Stimulated activated CD4-positive, alpha-beta T cell treated with anti-CD3 and anti-CD28 coated beads, TNF-alpha, amount 100 ng/mL, for 48 hours (primary cell): ENCODE measurements at regions not wholly inside any gene's neighbourhood (a gene's known extent, or its start where the extent isn't known, plus 50 kb on each side); places are given as distances from the start of the nearest gene placed in this dataset.
"Not testable (repeated sequence)": the region's sequence is repeated elsewhere in the genome, so short reads cannot be mapped to it uniquely, and the experiment has no call there.

Experiments
- DNase-seq, 3 donors: peaks; one replicate each; pipeline ENCODE4 v3.0.0-alpha.2; 2020; ENCODE audit warnings: low read depth in 3 of 3

DNA sequence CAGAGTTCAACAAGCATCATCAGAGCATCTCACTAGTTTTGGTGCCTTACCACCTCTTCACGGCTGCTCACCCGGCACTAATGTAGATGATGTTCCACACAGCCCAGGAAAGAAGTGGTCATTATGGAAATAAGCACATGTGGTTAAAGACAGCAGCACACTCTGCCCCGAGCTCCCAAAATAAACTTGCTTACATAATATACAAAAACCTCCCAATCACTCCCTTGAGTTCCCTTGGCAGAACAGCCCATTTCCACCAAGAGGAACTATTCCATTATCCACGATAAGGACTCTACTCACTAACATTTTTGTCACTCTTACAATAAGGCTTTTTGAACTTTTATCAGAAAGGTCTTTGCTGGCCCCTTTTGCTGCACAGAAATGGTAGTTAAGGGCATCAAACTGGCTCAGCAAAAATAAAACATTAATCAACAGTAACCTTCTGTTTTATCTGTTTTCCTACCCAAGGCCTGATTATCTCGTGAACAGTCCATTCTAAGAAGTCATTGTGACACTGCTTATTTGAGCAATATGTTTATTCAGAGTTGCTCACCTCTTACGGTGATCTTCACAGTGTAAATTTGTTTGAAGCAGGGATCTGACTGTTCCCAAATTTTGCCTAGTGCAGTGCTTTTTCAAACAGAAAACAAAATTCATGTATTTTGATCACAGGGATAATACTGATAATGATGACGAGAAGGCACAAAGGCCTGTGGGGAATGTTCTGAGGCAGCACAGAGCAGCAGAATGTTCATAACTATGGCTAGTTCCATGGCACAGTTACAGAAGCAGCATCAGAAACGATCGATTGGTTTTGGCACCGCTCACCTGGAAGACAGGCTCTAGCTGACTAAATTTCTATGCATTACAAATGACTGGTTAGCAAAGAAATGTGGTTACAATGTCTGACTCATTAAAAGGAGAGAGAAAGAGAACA is 399.8 kb upstream of the PIK3R1 start:
- no peak for DNase-seq

DNA sequence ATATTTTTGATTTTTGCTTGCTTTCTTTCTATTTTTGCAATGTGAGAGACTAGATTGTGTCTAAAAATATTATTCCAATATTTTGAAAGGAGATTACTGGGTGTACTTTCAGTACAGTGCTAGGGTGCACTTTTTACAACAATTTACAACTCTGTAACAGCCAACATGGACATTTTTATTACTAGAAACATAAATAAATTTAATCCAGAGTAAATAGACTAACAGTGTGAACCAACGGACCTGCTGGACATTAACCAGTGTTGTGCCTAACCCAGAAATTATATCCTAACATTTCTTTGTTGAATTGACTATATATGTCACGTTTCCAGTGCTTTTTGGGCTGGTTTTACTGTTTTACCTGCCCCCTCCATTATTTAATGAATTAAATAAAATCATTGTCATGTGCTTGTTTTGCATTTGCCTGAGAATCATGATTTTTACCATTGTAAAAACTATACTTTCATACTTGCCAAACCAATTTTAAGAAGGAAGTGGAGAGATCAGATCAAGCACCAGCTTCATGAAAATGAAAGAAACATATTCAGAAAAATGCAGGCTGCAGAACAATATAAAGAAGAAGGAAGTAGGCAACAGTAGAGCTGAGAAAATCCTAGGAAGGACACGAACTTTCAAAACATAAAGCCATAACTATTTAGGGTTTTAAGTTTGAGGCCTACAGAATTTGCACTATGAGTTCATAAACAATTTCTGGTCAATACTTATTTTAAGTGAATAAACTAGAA is 400.8 kb upstream of the PIK3R1 start:
- DNase-seq = no peak

DNA sequence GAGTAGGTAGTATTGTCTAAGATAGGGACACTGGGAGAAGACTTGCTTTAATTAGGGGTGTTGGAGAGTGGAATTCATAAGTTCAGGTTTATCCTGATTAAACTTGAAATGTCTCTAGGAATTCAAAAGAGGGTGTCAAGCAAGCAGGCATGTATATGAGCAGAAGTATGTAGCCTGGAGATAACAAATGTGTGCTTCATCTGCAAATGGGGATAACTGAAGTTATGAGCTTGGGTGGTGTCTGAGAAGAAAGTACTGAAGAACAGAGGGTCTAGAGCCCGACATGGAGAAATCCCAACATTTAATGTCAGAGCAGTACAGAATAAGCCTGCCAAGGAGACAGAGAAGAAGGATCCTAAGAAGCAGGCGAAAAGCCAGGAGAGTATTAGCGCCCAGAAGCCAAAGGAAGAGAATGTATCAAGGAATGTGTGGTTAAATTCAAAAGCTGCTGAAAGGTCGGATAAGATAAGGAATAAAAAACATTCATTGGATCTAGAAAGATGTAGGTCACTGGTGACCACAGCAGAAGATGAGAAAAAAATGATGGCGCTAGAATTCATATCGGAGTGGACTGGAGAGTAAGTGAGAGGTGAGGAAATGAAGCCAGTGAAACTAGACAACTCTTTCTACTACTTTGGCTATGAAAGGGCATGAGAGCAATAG is 401.5 kb upstream of the PIK3R1 start:
- DNase-seq = no peak

DNA sequence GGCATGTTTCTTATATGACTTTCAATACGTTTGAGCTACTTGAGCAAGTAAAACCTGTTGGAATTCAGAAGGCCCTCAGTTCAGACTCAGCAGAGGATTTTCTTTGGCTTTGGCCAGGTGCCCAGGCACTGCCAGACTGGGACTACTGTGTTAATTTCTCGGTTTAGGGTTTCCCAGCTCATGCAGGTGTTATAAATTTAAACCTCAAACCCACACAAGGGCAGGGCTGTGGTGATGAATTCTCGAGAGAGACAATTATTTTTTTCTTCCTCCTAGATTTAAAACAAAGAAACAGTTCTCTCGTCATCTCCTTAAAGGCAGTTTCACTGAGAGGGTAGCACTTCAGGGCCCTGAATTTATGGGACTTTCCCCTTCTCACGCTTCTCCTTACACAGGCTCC is 406.0 kb upstream of the PIK3R1 start:
- no peak for DNase-seq

DNA sequence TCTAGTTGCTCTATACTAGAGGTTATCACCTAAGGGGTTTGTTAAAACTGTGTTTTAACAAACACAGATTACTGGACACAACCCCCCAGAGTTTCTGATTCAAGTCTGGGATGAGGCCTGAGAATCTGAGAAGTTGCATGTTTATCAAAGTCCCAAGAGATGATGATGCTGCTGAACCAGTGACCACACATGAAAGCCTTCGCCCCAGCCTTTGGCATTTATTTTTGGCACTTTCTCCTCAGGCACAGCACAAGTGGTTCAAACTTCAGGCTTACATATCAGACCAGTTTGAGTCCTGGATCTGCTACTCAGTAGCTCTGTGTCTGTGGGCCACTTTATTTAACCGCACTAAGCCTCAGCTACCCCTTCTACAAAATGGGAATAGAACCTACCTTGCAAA is 407.2 kb upstream of the PIK3R1 start:
- DNase-seq = no peak

DNA sequence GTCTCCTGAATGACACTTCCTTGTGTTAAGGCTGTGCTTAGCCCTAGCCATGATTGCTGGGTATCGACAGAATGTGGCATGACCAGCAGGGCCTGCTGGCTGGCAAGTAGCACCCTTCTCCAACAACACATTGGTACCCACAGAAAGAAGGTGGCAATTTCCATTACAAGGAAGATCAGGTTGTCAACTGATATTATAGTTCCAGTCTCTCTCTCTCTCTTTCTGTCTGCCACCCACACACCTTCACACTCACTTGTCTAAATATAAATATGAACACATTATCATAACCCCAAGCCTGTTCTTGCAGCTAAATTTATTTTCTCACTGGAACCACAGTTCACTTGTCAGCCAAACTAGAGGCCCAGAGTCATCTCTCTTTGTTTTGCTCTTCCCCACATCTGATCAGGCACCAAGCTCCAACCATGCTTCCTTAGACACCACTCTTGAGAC is 408.1 kb upstream of the PIK3R1 start:
- DNase-seq = no peak

DNA sequence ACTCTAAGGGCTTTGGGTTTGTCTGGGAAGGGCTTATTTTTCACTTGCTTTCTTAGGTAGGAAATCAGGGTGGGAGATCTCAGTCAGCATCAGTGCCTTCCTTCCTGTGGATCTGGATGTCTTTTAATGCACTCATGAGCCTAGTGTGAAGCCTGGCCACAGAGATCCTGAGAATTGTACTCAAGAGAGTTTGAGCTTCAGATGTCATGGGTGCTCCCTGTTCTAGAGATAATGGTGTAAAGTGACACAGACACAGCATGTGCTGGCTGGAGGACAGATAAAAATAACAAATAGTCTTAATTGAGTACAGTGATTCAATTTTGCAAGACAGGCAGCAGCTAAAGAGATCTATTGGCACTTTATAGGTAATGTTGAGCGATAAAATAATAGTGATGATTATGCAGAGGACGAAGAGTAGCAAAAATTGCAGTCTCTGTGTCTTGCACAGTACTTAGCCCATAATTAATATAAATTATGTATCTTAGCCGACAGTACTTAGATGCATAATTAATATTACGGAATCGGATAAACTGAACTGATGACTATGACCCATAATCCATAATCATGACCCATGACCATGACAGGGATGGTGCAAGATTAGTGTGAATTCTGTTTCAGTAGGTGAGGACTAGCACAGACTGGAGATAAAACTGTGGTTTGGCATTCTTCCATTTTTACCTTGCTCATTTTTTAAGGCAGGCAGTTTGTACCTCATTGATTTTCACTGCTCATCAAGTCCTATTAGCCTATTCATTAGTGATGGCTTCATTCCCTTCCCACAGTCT is 408.7 kb upstream of the PIK3R1 start:
- no peak for DNase-seq

DNA sequence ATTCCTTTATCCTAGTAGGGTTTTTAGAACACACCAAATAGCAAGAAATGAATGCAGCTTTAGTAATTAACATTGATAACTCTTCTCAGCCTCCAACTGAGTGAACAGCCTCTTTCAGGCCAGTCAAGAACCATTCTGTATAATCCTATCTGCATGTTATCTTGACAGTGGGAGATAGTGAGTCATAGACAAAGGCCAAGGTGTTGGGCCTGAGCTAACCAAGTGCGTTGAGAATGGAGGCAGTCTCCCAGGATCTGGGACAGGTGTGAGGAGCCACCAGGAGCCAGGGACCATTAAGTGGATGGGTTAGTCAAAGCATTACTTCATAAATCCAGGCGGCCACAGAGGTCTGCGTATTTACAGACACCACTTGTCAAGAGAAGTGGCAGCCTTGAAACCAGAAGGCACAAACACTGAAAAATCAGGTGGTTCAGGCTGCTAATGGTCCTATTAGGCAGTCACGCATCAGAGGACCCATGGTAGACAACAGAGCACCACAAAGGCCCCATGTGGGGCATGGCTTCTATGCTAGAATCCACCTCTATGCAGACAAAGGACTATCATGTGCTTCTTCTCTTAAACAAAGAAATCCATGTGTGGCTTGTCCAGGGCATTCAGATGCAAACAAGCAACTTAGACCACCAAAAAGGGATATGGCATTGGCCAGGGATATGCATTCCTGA is 409.7 kb upstream of the PIK3R1 start:
- no peak for DNase-seq

DNA sequence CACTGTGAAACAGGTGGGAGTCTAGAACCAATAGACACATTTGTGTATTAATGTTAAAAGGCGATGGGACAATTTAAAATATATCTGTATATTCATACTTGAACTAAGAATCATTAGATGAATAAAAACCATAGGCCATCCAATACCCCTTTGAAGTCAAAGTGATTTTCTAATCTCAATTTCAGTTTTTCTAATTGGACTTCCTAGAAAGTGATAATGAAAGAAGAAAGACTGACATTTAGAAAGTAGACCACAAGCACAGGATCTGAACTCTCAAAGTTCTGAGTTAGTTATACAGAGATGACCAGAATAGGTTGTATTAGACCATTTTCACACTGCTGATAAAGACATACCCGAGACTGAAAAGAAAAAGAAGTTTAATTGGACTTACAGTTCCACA is 412.8 kb upstream of the PIK3R1 start:
- DNase-seq = no peak

DNA sequence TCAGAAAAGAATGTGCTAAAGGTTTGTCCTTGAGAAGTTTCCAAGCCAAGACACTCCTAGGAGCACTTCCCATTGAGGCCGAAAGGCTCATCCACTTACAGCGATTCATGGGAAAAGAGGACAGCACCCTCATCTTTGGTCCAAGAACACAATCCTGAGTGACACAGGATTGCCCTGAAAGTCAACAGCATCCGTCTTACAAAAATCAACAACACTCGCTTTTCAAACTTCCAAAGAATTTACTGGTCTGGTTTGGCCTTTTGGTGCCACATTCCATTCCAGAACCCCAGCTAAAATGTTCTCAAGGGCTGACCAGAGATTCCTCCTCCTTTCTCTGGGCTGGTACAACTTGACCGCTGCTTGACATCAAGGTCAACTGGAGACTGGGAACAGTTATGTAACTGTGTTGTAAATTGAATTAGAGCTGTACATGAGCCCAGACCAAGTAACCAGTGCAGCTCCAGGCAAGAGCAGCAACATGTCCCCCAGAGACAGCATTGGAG is 415.8 kb upstream of the PIK3R1 start:
- DNase-seq = no peak

DNA sequence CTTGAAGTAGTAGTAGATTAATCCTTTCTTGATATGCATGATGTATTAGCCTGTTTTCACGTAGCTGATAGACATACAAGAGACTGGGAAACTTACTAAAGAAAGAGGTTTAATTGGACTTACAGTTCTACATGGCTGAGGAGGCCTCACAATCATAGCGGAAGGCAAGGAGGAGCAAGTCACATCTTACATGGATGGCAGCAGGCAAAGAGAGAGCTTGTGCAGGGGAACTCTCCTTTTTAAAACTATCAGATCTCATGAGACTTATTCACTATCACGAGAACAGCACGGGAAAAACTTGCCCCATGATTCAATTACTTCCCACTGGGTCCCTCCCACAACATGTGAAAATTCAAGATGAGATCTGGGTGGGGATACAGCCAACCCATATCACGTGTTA is 417.1 kb upstream of the PIK3R1 start:
- not testable (repeated sequence) for DNase-seq

DNA sequence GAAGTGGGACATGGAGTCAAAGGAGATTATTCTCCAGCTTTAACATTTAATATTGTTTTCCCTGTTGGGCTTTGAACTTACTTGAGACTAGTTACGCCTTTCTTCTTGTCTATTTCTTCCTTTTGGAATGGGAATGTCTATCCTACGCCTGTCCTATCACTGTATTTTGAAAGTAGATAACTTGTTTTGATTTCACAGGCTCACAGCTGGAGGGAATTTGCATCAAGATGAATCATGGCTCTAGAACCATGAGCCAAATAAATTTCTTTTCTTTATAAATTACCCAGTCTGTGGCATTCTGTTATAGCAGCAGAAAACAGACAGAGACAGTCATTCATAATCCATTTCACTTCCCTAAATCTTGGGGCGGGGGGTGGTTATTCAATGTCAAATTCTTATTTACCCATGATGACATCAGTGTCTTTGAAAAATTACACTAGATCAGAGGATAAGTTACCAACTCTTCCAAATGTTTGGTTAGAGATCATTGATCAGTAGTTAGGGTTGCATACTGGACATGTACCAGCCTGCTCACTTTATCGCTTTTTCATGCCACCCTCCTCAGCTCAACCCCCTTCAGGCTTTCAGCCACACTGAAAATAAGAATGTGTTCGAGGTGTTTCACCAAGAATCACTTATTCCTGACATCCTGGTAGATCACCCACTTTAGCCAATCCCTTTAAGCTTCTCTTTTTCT is 419.6 kb upstream of the PIK3R1 start:
- no peak for DNase-seq

DNA sequence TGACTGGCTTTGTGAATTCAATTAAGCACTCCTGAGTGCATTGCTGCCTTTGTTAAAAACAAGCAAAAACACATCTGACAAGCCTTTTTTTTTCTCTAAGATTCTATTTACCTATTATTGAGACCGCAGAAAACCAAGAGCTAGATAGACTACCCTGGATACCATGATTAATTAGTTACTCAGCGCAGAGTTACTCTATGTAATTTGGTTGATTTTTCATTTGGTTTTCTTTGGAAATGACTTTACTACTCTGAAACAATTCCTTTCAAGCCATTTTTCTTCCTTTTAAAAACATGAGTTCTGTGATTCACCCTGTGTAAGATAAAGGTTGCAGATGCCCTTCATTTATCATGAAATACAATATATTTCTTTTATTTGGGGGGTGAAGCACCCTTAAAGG is 421.6 kb upstream of the PIK3R1 start:
- DNase-seq = no peak

DNA sequence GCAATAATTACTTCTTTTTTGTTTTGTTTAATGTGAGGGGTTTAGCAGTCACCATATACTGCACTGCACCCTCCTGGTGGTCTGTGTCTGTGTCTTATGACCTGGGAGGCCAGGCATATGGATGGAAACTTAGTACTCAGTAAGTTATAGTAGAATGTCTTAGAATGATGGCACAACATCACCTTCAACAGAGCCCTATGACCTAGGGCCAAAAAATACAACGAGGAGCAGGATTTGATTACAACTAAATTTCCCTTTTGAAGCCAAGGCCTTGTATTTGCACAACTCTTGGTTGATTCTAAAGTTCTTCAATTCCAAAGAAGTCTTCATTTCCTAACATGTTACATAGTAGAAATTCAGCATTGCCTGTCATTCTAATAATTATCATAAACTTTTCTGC is 422.1 kb upstream of the PIK3R1 start:
- DNase-seq = no peak

DNA sequence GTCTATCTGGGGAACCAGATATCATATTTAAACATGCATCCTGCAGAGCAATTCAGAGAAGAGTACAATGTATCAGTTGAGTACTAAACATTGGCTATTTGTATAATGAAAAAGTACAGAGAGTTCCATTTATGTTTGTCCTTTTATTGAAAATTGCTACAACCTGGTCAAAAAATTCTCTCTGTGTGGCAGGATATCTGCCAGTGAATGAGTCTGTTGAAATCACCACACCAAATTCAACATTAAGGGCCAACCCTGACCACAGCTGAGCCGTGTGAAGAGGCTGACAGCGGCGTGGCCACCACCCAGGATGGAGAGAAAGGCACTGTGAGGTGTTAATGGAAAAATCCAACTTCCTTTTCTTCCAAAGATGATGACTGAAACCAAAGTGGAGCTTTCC is 422.7 kb upstream of the PIK3R1 start:
- no peak for DNase-seq

DNA sequence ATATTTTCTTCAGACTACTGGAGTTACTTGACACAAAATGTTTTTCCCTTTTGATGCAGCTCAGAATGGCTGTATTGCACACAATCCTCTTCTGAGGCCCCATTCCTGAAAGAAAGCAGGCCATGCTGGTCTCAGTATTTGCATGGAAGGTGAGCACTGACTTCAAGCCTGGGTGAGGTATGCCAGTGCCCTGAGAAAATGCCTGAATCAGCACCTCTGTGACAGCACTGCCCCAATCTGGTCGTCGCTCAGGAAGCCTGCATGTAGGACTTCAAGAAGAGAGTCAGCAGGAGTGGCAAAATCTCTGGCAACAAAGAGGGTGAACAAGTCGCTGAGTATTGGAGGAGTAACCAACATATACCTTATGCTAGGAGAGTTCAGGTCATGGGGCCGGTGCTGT is 425.2 kb upstream of the PIK3R1 start:
- DNase-seq = no peak

DNA sequence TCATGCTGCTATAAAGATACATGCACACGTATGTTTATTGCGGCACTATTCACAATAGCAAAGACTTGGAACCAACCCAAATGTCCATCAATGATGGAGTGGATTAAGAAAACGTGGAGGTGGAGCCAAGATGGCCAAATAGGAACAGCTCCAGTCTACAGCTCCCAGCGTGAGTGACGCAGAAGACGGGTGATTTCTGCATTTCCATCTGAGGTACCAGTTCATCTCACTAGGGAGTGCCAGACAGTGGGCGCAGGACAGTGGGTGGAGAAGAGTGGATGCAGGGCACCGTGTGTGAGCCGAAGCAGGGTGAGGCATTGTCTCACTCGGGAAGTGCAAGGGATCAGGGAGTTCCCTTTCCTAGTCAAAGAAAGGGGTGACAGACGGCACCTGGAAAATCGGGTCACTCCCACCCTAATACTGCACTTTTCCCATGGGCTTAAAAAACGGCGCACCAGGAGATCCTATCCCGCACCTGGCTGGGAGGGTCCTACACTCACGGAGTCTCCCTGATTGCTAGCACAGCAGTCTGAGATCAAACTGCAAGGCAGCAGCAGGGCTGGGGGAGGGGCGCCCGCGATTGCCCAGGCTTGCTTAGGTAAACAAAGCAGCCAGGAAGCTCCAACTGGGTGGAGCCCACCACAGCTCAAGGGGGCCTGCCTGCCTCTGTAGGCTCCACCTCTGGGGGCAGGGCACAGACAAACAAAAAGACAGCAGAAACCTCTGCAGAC is 435.5 kb upstream of the PIK3R1 start:
- DNase-seq = not testable (repeated sequence)

DNA sequence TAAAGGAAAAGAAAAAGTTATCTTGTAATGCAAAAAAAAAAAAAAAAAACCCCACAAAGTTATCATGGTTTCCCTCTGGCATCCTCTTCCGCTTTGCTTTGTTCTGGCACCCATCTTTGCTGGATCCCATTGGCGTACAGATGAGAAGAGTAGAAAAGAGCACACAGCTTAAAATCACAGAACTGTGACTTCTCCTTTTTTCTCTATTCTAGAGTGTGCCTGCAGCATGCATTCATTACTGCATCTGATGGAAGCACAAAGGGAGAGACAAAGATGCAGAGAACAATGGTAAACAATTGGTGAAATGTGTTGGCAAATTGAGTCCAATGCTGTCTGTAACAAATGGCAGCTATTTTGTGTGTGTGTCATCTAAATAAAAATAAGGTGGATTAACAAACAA is 440.8 kb upstream of the PIK3R1 start:
- DNase-seq = no peak

DNA sequence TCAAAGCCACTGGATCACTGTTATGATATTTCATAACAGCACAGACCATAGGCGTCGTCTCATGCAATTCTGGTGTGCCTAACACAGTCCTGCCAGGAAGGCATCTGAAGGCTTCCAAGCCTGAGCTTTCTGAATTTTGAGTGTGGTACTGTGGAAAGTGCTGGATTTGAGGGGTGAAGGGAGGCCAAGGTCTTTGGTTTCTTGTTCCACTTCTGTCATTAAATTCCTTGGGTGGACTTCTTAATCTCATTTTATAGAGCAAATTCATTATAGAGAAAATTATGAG is 441.3 kb upstream of the PIK3R1 start:
- no peak for DNase-seq
